ENCODE measurements at regions not wholly inside any gene's neighbourhood (a gene's known extent, or its start where the extent isn't known, plus 50 kb on each side); places are given as distances from the start of the nearest gene placed in this dataset.
A peak's percentile ranks its signal among the peaks of the same experiment; 100 is the strongest.
"Not testable (repeated sequence)": the region's sequence is repeated elsewhere in the genome, so short reads cannot be mapped to it uniquely, and the experiment has no call there.

DNA sequence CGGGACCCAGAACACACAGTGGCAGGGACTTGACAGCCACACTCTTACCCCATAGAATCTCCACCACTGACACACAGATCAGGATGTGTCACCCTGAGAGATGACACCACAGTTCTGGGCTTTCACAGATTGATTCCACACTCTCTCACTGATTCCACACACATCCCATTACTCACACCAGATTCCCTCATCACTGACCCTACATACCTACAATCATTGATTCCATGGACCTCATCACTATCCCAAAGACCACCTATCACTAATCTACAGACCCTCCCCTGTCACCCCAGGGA lies 57.6 kb upstream of the ZNF527 start:
- Histone ChIP-seq H3K36me3 (no peaks in the 10 kb centered on the region), H3K9me3 (replicated peaks) (peaks cover 10% of the 10 kb centered on the region), H3K27ac (replicated peaks) (peak overlapping the region; percentile 69), H3K4me3 (peak overlapping the region; percentile 63), H3K27me3 (ENCODE audit: low read depth) (no peaks in the 10 kb centered on the region), H3K4me1 (peaks cover 29% of the 10 kb centered on the region)
- DNase-seq = no peak
- intact Hi-C loops (cut with micrococcal nuclease) = loop anchor here (10.0 kb wide), 1 partner anchor 152 kb away; the partner anchor contains the start of genes ZNF569 and ZNF570
- TF ChIP-seq, protein P1, sequence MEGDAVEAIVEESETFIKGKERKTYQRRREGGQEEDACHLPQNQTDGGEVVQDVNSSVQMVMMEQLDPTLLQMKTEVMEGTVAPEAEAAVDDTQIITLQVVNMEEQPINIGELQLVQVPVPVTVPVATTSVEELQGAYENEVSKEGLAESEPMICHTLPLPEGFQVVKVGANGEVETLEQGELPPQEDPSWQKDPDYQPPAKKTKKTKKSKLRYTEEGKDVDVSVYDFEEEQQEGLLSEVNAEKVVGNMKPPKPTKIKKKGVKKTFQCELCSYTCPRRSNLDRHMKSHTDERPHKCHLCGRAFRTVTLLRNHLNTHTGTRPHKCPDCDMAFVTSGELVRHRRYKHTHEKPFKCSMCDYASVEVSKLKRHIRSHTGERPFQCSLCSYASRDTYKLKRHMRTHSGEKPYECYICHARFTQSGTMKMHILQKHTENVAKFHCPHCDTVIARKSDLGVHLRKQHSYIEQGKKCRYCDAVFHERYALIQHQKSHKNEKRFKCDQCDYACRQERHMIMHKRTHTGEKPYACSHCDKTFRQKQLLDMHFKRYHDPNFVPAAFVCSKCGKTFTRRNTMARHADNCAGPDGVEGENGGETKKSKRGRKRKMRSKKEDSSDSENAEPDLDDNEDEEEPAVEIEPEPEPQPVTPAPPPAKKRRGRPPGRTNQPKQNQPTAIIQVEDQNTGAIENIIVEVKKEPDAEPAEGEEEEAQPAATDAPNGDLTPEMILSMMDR (IDR thresholded peaks at IDR 0.05; ENCODE audit: borderline replicate concordance) = no peak

DNA sequence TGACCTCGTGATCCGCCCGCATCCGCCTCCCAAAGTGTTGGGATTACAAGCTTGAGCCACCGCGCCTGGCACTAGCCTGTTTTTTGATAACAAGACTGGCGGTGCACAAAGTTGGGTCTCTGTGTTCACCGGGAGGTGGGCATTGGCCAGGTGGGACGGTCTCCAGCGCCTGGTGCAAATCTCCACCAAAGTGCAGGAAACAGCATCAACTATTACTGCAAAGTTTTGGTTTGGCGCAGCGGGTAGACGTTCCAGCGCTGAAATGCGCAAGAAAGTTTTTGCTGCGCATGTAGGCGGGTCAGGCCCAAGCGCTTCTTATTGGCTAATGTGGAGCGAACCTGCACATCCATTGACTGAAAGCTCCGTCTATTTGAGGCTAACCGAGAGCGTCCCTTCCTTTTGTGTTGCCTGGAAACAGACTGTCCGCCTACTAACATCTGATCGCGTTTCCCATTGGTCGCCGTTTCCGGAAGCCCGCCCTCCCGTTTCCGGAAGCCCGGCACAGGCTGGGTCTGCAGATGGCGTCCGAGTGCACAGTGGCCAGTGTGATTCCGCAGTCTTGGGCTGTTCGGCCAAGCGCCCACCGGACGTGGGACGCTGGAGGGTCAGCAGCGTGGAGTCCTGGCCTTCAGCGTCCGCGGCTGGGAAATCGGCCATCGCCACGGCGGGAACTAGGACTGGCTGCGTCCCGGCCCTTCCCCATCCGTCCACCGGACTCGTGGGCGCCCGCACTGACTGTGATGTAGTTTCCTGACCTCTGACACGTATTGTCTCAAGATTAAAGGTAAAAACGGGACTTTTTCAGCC lies 53.3 kb upstream of the ZNF527 start:
- peaks cover 56% of the 10 kb centered on the region for H3K4me1 ChIP-seq
- intact Hi-C loops (cut with micrococcal nuclease) = loop anchor here (10.0 kb wide), 1 partner anchor 147 kb away; the partner anchor contains the start of genes ZNF569 and ZNF570
- H3K9me3 ChIP-seq (replicated peaks) = peaks cover 10% of the 10 kb centered on the region
- TF ChIP-seq, protein P1 (IDR thresholded peaks at IDR 0.05; ENCODE audit: borderline replicate concordance) = peak; percentile 30
- DNase-seq = peak; percentile 96
- H3K36me3 ChIP-seq = peaks cover 4% of the 10 kb centered on the region
- H3K27me3 ChIP-seq (ENCODE audit: low read depth) = no peaks in the 10 kb centered on the region
- peak overlapping the region; percentile 93 for H3K27ac ChIP-seq (replicated peaks)
- H3K4me3 ChIP-seq = peak overlapping the region; percentile 97

DNA sequence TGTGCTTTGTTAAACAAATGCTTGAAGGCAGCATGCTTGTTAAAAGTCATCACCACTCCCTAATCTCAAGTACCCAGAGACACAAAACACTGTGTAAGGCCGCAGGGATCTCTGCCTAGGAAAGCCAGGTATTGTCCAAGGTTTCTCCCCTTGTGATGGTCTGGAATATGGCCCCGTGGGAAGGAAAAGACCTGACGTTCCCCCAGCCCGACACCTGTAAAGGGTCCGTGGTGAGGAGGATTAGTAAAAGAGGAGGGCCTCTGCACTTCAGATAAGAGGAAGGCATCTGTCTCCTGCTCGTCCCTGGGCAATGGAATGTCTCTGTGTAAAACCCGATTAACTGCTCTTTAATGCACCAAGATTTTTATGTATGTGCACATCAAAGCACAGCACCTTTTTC lies 49.9 kb upstream of the ZNF527 start:
- DNase-seq; H3K4me3 ChIP-seq; intact Hi-C loops (cut with micrococcal nuclease); H3K27ac ChIP-seq (replicated peaks); H3K9me3 ChIP-seq (replicated peaks); H3K27me3 ChIP-seq (ENCODE audit: low read depth): not testable (repeated sequence)
- H3K4me1 ChIP-seq = peaks cover 49% of the 10 kb centered on the region
- peaks cover 31% of the 10 kb centered on the region for H3K36me3 ChIP-seq

Measured in left ventricle myocardium inferior (tissue), 1 donor.